Nucleus accumbens (tissue), 56 donors: ENCODE measurements at regions not wholly inside any gene's neighbourhood (a gene's known extent, or its start where the extent isn't known, plus 50 kb on each side); places are given as distances from the start of the nearest gene placed in this dataset.

ENCODE experiments used
- DNase-seq, 56 donors: peaks; one replicate each; lab custom pipeline; 2025; lab: John Stamatoyannopoulos, UW

GRCh38 chr3:22106213-22106896 is 355.3 kb upstream of the ZNF385D start:
- no peak for DNase-seq

GRCh38 chr3:22111226-22111625 is 360.2 kb upstream of the ZNF385D start:
- no peak for DNase-seq

- no peak for DNase-seq
Observed at GRCh38 chr3:22113453-22113852, 362.4 kb upstream of the ZNF385D start.

GRCh38 chr3:22115581-22115980 is 364.6 kb upstream of the ZNF385D start:
- DNase-seq, result no peak

GRCh38 chr3:22117091-22117490 is 366.1 kb upstream of the ZNF385D start:
- no peak for DNase-seq

GRCh38 chr3:22117751-22118346 is 366.8 kb upstream of the ZNF385D start:
- DNase-seq, result no peak

- DNase-seq, result no peak
Observed at GRCh38 chr3:22118542-22118941, 367.5 kb upstream of the ZNF385D start.

GRCh38 chr3:22121068-22121701 is 370.2 kb upstream of the ZNF385D start:
- no peak for DNase-seq

- no peak for DNase-seq
Observed at GRCh38 chr3:22122567-22122966, 371.6 kb upstream of the ZNF385D start.

- DNase-seq, result no peak
Observed at GRCh38 chr3:22129101-22129500, 378.1 kb upstream of the ZNF385D start.

GRCh38 chr3:22141769-22142168 is 390.8 kb upstream of the ZNF385D start:
- DNase-seq, result no peak

- DNase-seq, result no peak
Observed at GRCh38 chr3:22147161-22147560, 396.2 kb upstream of the ZNF385D start.

GRCh38 chr3:22156868-22157267 is 405.9 kb upstream of the ZNF385D start:
- no peak for DNase-seq

GRCh38 chr3:22157848-22158247 is 406.8 kb upstream of the ZNF385D start:
- no peak for DNase-seq

GRCh38 chr3:22159004-22159695 is 408.1 kb upstream of the ZNF385D start:
- no peak for DNase-seq

- DNase-seq, result no peak
Observed at GRCh38 chr3:22161315-22161714, 410.3 kb upstream of the ZNF385D start.

- no peak for DNase-seq
Observed at GRCh38 chr3:22170370-22170769, 419.4 kb upstream of the ZNF385D start.

- DNase-seq, result no peak
Observed at GRCh38 chr3:22172964-22173363, 422.0 kb upstream of the ZNF385D start.

GRCh38 chr3:22175947-22176346 is 424.9 kb upstream of the ZNF385D start:
- DNase-seq, result no peak

GRCh38 chr3:22176911-22177310 is 425.9 kb upstream of the ZNF385D start:
- DNase-seq, result no peak

- no peak for DNase-seq
Observed at GRCh38 chr3:22189616-22190015, 438.6 kb upstream of the ZNF385D start.
